K562 (cell line): ENCODE measurements at regions not wholly inside any gene's neighbourhood (a gene's known extent, or its start where the extent isn't known, plus 50 kb on each side); places are given as distances from the start of the nearest gene placed in this dataset.

Experiments used
- ATAC-seq: fragments of 200-7000 bp; cut with Tn5 transposase; 3 replicates; pipeline ENCODE4 v1.9.1; 2020; ENCODE audit warnings: moderate library complexity
- BruUV-seq: library from RNA; stranded (reverse); fragments of 400-500 nt; replicated peaks from 2 replicates; lab custom pipeline; 2021; lab: Mats Ljungman, UMichigan
- CTCF ChIA-PET: fragments of 300-600 bp; formaldehyde crosslinking; extraction: SDS; loops from one replicate; lab custom pipeline; 2021; ENCODE audit warnings: low intra/inter-chr PET ratio; lab: Yijun Ruan, JAX
- POLR2A ChIA-PET: fragments of 300-600, 350-650 bp; sonication (Branson Sonifier 250); formaldehyde crosslinking; extraction: SDS; loops from one replicate; lab custom pipeline; 2021; ENCODE audit warnings: antibody characterized with exemption, inconsistent platforms; lab: Yijun Ruan, JAX
- DNase-seq, 4 experiments: peaks; one replicate each; pipeline versions ENCODE4 v3.0.0 to v3.0.0-alpha.2; 2011 to 2018; ENCODE audit warnings: low spot score in 3 of 4, mixed read lengths in 3 of 4; ENCODE audit errors: extremely low read depth in 1 of 4
- FAIRE-seq: peaks from 2 replicates; lab custom pipeline; 2011; peaks lifted over from hg19 to GRCh38; lab: Jason Lieb, UNC
- H2AFZ ChIP-seq: 2 replicates; pipeline ENCODE4 v1.6.0; 2011; ENCODE audit warnings: low read depth, low read length, control low read depth, inconsistent platforms
- H3K27ac ChIP-seq: fragments of 200-600 bp; 3 replicates; pipeline ENCODE4 v1.8.0; 2011; ENCODE audit warnings: low read depth, mild to moderate bottlenecking, control low read depth, inconsistent platforms, low read length, moderate library complexity, mixed read lengths; ENCODE audit errors: extremely low read depth
- H3K27me3 ChIP-seq, 2 experiments: fragments of 300-600 bp in 1 of 2; 2 replicates in 1 of 2; 3 replicates in 1 of 2; pipeline versions ENCODE4 v1.6.0 to v1.8.0; 2011; ENCODE audit warnings: inconsistent platforms in 2 of 2, low read length in 2 of 2, mild to moderate bottlenecking in 1 of 2, mixed read lengths in 1 of 2, moderate library complexity in 1 of 2; ENCODE audit not compliant: control insufficient read depth in 2 of 2, insufficient read depth in 2 of 2
- H3K36me3 ChIP-seq: fragments of 300-600 bp; 3 replicates; pipeline ENCODE4 v1.8.0; 2011; ENCODE audit warnings: mild to moderate bottlenecking, low read length, inconsistent platforms; ENCODE audit not compliant: control insufficient read depth, insufficient read depth
- H3K4me1 ChIP-seq, 2 experiments: fragments of 200-600 bp in 1 of 2; replicated peaks in 1 of 2; 2 replicates in 1 of 2; 3 replicates in 1 of 2; pipeline versions ENCODE4 v1.5.1 to v1.8.0; 2011; ENCODE audit warnings: inconsistent platforms in 2 of 2, low read length in 2 of 2, mild to moderate bottlenecking in 1 of 2, mixed read lengths in 1 of 2, moderate library complexity in 1 of 2; ENCODE audit not compliant: control insufficient read depth in 2 of 2, insufficient read depth in 2 of 2
- H3K4me2 ChIP-seq: 2 replicates; pipeline ENCODE4 v1.6.1; 2011; ENCODE audit warnings: low read length, control low read depth, inconsistent platforms, mixed read lengths; ENCODE audit not compliant: insufficient read depth
- H3K4me3 ChIP-seq: fragments of 200-600 bp; sonication (generic), shearing (Covaris generic); 2 replicates; pipeline ENCODE4 v1.5.1; 2016; ENCODE audit warnings: control low read depth, inconsistent platforms
- H3K79me2 ChIP-seq: fragments of 200-600 bp; 3 replicates; pipeline ENCODE4 v1.8.0; 2011; ENCODE audit warnings: low read length, inconsistent platforms; ENCODE audit not compliant: control insufficient read depth, insufficient read depth
- H3K9ac ChIP-seq, 2 experiments: 2 replicates each; pipeline versions ENCODE4 v1.6.0 to v1.6.1; 2011; ENCODE audit warnings: low read depth in 2 of 2, low read length in 2 of 2, control low read depth in 1 of 2, inconsistent platforms in 1 of 2, mild to moderate bottlenecking in 1 of 2, mixed read lengths in 1 of 2; ENCODE audit not compliant: insufficient read depth in 1 of 2
- H3K9me1 ChIP-seq: one replicate; pipeline ENCODE4 v1.6.0; 2011; ENCODE audit warnings: inconsistent platforms, mild to moderate bottlenecking, low read length, moderate library complexity; ENCODE audit not compliant: control insufficient read depth, insufficient read depth
- H3K9me3 ChIP-seq: replicated peaks from 2 replicates; pipeline ENCODE4 v1.5.1; 2011; ENCODE audit warnings: low read depth, low read length, inconsistent platforms; ENCODE audit not compliant: control insufficient read depth, insufficient read depth
- H4K20me1 ChIP-seq: replicated peaks from 2 replicates; pipeline ENCODE4 v1.6.1; 2011; ENCODE audit warnings: low read length, inconsistent platforms, mixed read lengths; ENCODE audit not compliant: control insufficient read depth, insufficient read depth
- HDAC8 ChIP-seq: fragments of 450-650 bp; IDR thresholded peaks from 2 replicates; pipeline ENCODE4 v1.6.1; 2016; ENCODE audit warnings: mild to moderate bottlenecking, missing genetic modification characterization, moderate library complexity, missing compliant biosample characterization
- NR2C1 ChIP-seq, 2 experiments: fragments of 450-650 bp; IDR thresholded peaks; 2 replicates each; pipeline ENCODE4 v1.6.1; 2017; ENCODE audit warnings: mild to moderate bottlenecking in 2 of 2, antibody characterized with exemption in 1 of 2, inconsistent platforms in 1 of 2, missing compliant biosample characterization in 1 of 2, missing genetic modification characterization in 1 of 2
- POLR3A ChIP-seq: IDR thresholded peaks from 2 replicates; pipeline ENCODE4 v1.6.1; 2011; ENCODE audit warnings: borderline replicate concordance, mild to moderate bottlenecking, moderate library complexity; ENCODE audit not compliant: insufficient read length, insufficient read depth; ENCODE audit errors: extremely low read depth
- PURB ChIP-seq: sonication (generic); formaldehyde crosslinking; IDR thresholded peaks from 2 replicates; pipeline ENCODE4 v1.9.0; 2021; ENCODE audit warnings: low read depth, mild to moderate bottlenecking, missing genetic modification reagents
- VEZF1 ChIP-seq: fragments of 200-800 bp; sonication (Bioruptor generic); IDR thresholded peaks from 2 replicates; pipeline ENCODE4 v1.6.1; 2017; ENCODE audit warnings: missing genetic modification characterization, missing compliant biosample characterization
- ZBTB1 ChIP-seq: sonication (generic); formaldehyde crosslinking; IDR thresholded peaks from 2 replicates; pipeline ENCODE4 v1.8.1; 2023; ENCODE audit warnings: missing genetic modification reagents, low read depth, mild to moderate bottlenecking, borderline replicate concordance
- ZBTB9 ChIP-seq: fragments of 450-650 bp; formaldehyde crosslinking; IDR thresholded peaks from 2 replicates; pipeline ENCODE4 v1.4.0; 2020; ENCODE audit warnings: mild to moderate bottlenecking, moderate library complexity
- WGBS: fragments of 100-300 bp; shearing (Covaris generic); methylation state at CpG from one replicate; pipeline ENCODE4 v1.1.6; 2016; ENCODE audit warnings: low coverage, mixed read lengths; ENCODE audit not compliant: insufficient coverage; ENCODE audit errors: missing lambda C conversion rate; 5-methylcytosine and 5-hydroxymethylcytosine counted together
- in situ Hi-C: fragments of 300-500 bp; cut with MboI; formaldehyde crosslinking; loops from 4 replicates; pipeline ENCODE4 v1.15.0; 2018; ENCODE audit warnings: inconsistent platforms, mixed read lengths
- intact Hi-C: fragments of 100-400 bp; cut with micrococcal nuclease; formaldehyde crosslinking; loops from 2 replicates; pipeline ENCODE4 v1.14.2; 2022

- intact Hi-C loops, result no loop called here
- no peak for FAIRE-seq
- POLR2A ChIA-PET, result no interaction called here
These were observed 1069.1 kb upstream of the ALCAM start for GRCh38 chr3:104297617-104298016.

More at GRCh38 chr3:104297617-104298016, 1069.1 kb upstream of the ALCAM start:
- no peaks in the 10 kb centered on the region for H3K9me3 ChIP-seq
- 0% methylated on average over 1 of the region's 1 CpG for WGBS
- no peaks in the 10 kb centered on the region for H3K79me2 ChIP-seq
- in situ Hi-C loops, result no loop called here
- H3K4me3 ChIP-seq, result no peak overlapping the region
- H3K9ac ChIP-seq, result no peak overlapping the region
- no TSS peak for BruUV-seq
- H3K27me3 ChIP-seq, result no peaks in the 10 kb centered on the region
- CTCF ChIA-PET, result no interaction called here
- ATAC-seq (no peak), DNase-seq (no peak)
- H3K4me1 ChIP-seq, result no peaks in the 10 kb centered on the region
- H4K20me1 ChIP-seq, result no peaks in the 10 kb centered on the region
- H3K36me3 ChIP-seq, result no peaks in the 10 kb centered on the region
- no peak overlapping the region for H3K4me2 ChIP-seq
- no peaks in the 10 kb centered on the region for H3K9me1 ChIP-seq
- no peak overlapping the region for H3K27ac ChIP-seq
- TF ChIP-seq POLR3A (no peak), VEZF1 (CRISPR knock-in tag) (no peak), HDAC8 (tag) (no peak), ZBTB1 (CRISPR knock-in tag) (no peak), ZBTB9 (CRISPR knock-in tag) (no peak), NR2C1 (IDR thresholded peaks at IDR 0.05) (no peak), NR2C1 (tag; IDR thresholded peaks at IDR 0.05) (no peak), PURB (CRISPR knock-in tag) (no peak)
- no peak overlapping the region for H2AFZ ChIP-seq
